ENCODE measurements at regions not wholly inside any gene's neighbourhood (a gene's known extent, or its start where the extent isn't known, plus 50 kb on each side); places are given as distances from the start of the nearest gene placed in this dataset.

DNA sequence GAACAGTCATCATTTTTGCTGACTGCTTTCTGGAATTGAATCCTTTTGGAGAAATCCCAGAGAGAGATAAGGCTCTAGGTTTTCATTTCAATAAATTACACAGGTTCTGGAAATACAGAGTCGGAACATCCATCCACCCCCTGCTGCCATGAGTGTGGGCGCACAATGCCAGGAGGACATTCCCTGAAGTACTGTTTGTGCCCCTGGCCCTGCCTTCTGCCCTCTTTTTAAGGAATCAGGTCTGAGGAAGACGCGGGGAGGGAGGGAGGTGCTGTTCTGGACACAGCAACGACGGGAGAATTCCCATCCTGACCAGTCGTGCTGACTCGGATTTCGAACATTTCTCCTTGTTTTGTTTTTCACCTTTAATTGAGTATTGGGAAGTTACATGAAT is 69.0 kb downstream of the SEC61G start:
- in situ Hi-C loops (cut with HindIII; ENCODE audit: extremely low pct_ligation_motif_present, low pct_unique_long_range_greater_than_20kb) = no loop called here
- POLR2A ChIA-PET = no interaction called here
- Histone ChIP-seq H3K27ac (ENCODE audit: extremely low read length, insufficient read depth, low read length) (no peak overlapping the region), H3K36me3 (replicated peaks in 1 of 2; ENCODE audit: control insufficient read depth in 1 of 2, insufficient read depth in 2 of 2, low read length in 2 of 2) (no peaks in the 10 kb centered on the region), H3K79me2 (ENCODE audit: insufficient read depth, low read length) (no peaks in the 10 kb centered on the region), H3K9ac (ENCODE audit: insufficient read depth, low read depth, low read length) (no peak overlapping the region), H4K20me1 (ENCODE audit: insufficient read depth, low read length) (no peaks in the 10 kb centered on the region), H3K27me3 (ENCODE audit: control insufficient read depth in 1 of 2, insufficient read depth in 2 of 2, low read length in 2 of 2) (peaks cover 0 to 6% of the 10 kb centered on the region in 2 experiments; a peak in 1 of 5 replicates), H3K4me2 (ENCODE audit: low read depth, low read length) (no peak overlapping the region), H3K9me3 (ENCODE audit: low read length) (no peaks in the 10 kb centered on the region), H3K4me1 (ENCODE audit: insufficient read depth, low read length) (no peaks in the 10 kb centered on the region), H3K4me3 (replicated peaks in 1 of 3; ENCODE audit: insufficient read depth in 1 of 3, low read depth in 2 of 3, low read length in 3 of 3) (no peak overlapping the region), H2AFZ (ENCODE audit: low read length) (no peak overlapping the region)
- WGBS (ENCODE audit: low lambda C conversion rate) = 28% methylated on average over 9 of the region's 9 CpGs
- ATAC-seq = no peak
- intact Hi-C loops (cut with micrococcal nuclease; ENCODE audit: unreplicated experiment) = no loop called here
- no peak for DNase-seq (ENCODE audit: low spot score)
- CTCF ChIA-PET (ENCODE audit: low intra/inter-chr PET ratio, low total read pairs) = no interaction called here
- TF ChIP-seq ZNF460 (CRISPR knock-in tag; IDR thresholded peaks at IDR 0.05; ENCODE audit: borderline replicate concordance) (no peak), GPN1 (CRISPR knock-in tag; IDR thresholded peaks at IDR 0.05; ENCODE audit: borderline replicate concordance) (no peak), ZNF674 (CRISPR knock-in tag; IDR thresholded peaks at IDR 0.05; ENCODE audit: low read depth) (no peak), ZNF33A (CRISPR knock-in tag; IDR thresholded peaks at IDR 0.05; ENCODE audit: borderline replicate concordance) (no peak), ZNF75D (CRISPR knock-in tag; IDR thresholded peaks at IDR 0.05; ENCODE audit: borderline replicate concordance) (no peak)
- no peak for FAIRE-seq
- BruUV-seq (replicated peaks) = no TSS peak

DNA sequence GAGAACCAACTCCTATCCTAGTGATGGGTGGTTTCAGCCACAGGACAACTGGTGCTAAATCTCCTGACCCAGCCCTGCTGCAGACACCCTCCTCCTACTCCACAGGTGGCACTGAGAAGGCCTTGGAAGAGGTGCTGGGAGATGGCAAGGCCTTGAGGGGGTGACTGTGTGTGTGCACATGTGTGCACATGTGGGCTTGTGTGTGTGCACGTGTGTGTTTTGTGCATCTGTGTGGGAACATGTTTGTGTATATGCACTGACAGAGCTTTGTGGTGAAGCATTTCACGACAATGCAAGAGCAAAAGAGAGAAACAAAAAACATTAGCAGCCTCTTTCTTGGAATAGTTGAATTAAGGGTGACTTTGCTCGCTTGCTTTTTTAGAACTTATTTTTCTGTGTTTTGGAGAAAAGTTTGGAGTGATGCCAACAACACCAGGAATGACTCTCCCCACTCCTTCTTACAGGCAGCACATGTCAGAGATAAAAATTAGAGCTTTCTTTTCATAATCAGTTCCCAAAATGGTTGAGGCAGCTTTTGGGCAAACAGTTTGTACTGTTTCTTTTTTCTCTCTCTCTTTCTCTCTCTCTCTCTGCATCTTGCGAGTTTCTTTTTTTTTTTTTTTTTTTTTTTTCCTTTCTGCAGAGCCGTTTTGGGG is 69.5 kb downstream of the SEC61G start:
- no peaks in the 10 kb centered on the region for H3K79me2 ChIP-seq (ENCODE audit: insufficient read depth, low read length)
- FAIRE-seq = no peak

More for the DNA sequence above, 69.5 kb downstream of the SEC61G start:
- Histone ChIP-seq H3K4me3 (replicated peaks in 1 of 3; ENCODE audit: insufficient read depth in 1 of 3, low read depth in 2 of 3, low read length in 3 of 3) (no peak overlapping the region), H3K4me1 (ENCODE audit: insufficient read depth, low read length) (no peaks in the 10 kb centered on the region), H3K27ac (ENCODE audit: extremely low read length, insufficient read depth, low read length) (no peak overlapping the region), H3K9ac (ENCODE audit: insufficient read depth, low read depth, low read length) (no peak overlapping the region), H3K9me3 (ENCODE audit: low read length) (no peaks in the 10 kb centered on the region), H4K20me1 (ENCODE audit: insufficient read depth, low read length) (no peaks in the 10 kb centered on the region), H3K4me2 (ENCODE audit: low read depth, low read length) (no peak overlapping the region), H3K36me3 (replicated peaks in 1 of 2; ENCODE audit: control insufficient read depth in 1 of 2, insufficient read depth in 2 of 2, low read length in 2 of 2) (no peaks in the 10 kb centered on the region), H2AFZ (ENCODE audit: low read length) (no peak overlapping the region), H3K27me3 (ENCODE audit: control insufficient read depth in 1 of 2, insufficient read depth in 2 of 2, low read length in 2 of 2) (peaks cover 0 to 6% of the 10 kb centered on the region in 2 experiments; a peak in 1 of 5 replicates)
- in situ Hi-C loops (cut with HindIII; ENCODE audit: extremely low pct_ligation_motif_present, low pct_unique_long_range_greater_than_20kb) = no loop called here
- ChIA-PET CTCF (ENCODE audit: low intra/inter-chr PET ratio, low total read pairs) (no interaction called here), POLR2A (no interaction called here)
- 4% methylated on average over 5 of the region's 5 CpGs for WGBS (ENCODE audit: low lambda C conversion rate)
- DNase-seq (ENCODE audit: low spot score) = no peak
- intact Hi-C loops (cut with micrococcal nuclease; ENCODE audit: unreplicated experiment) = no loop called here
- no peak for TF ChIP-seq U2AF2 (IDR thresholded peaks at IDR 0.05; ENCODE audit: low read depth, low read length)
- TF ChIP-seq, protein P1, sequence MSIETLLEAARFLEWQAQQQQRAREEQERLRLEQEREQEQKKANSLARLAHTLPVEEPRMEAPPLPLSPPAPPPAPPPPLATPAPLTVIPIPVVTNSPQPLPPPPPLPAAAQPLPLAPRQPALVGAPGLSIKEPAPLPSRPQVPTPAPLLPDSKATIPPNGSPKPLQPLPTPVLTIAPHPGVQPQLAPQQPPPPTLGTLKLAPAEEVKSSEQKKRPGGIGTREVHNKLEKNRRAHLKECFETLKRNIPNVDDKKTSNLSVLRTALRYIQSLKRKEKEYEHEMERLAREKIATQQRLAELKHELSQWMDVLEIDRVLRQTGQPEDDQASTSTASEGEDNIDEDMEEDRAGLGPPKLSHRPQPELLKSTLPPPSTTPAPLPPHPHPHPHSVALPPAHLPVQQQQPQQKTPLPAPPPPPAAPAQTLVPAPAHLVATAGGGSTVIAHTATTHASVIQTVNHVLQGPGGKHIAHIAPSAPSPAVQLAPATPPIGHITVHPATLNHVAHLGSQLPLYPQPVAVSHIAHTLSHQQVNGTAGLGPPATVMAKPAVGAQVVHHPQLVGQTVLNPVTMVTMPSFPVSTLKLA (IDR thresholded peaks at IDR 0.05) = peak; percentile 96
- no TSS peak for BruUV-seq (replicated peaks)
- ATAC-seq = no peak

Data from HepG2 (cell line).